ENCODE measurements at regions not wholly inside any gene's neighbourhood (a gene's known extent, or its start where the extent isn't known, plus 50 kb on each side); places are given as distances from the start of the nearest gene placed in this dataset.

DNA sequence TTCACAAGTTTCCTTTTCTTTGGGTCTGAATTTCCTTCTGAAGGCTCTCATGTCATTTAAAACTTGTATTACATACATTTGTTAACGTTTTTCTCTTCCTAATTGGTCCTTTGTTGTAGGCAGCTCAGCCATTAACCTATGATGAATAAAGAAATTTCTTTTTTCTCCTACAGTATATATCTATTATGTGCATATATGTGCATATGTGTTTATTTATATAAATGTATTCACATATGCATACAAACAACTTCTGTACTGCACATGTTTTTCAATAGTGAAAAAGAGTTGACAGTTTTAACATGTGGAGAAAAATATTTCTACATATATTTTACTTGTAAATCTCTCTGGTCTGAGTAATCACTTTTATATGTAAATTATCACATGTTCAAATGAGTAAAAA is 1674.9 kb upstream of the PCDH20 start:
- no peak overlapping the region for H3K27ac ChIP-seq
- TF ChIP-seq, protein P1, sequence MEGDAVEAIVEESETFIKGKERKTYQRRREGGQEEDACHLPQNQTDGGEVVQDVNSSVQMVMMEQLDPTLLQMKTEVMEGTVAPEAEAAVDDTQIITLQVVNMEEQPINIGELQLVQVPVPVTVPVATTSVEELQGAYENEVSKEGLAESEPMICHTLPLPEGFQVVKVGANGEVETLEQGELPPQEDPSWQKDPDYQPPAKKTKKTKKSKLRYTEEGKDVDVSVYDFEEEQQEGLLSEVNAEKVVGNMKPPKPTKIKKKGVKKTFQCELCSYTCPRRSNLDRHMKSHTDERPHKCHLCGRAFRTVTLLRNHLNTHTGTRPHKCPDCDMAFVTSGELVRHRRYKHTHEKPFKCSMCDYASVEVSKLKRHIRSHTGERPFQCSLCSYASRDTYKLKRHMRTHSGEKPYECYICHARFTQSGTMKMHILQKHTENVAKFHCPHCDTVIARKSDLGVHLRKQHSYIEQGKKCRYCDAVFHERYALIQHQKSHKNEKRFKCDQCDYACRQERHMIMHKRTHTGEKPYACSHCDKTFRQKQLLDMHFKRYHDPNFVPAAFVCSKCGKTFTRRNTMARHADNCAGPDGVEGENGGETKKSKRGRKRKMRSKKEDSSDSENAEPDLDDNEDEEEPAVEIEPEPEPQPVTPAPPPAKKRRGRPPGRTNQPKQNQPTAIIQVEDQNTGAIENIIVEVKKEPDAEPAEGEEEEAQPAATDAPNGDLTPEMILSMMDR (IDR thresholded peaks at IDR 0.05): no peak
- no peak for TF ChIP-seq ZFX (IDR thresholded peaks at IDR 0.05; ENCODE audit: borderline replicate concordance)

DNA sequence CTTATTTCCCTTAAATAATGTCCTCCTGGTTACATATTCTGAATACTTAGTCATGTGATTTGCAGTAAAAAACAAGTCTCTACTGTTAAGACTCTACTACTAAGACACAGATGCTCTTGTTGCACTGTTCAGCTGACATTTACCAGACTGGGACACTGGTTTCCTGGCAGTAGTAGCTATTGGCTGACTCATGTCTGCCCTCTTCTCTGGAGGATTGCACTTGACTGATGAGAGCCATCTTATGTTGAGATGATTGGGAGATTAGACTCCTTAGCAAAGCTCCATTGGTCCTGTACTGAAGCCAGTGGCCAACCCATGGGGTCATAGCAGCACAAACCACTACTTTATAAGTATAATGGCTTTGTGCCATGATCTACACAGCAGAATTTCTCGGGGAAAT is 1672.6 kb upstream of the PCDH20 start:
- no peak overlapping the region for H3K27ac ChIP-seq
- no peak for TF ChIP-seq ZFX (IDR thresholded peaks at IDR 0.05; ENCODE audit: borderline replicate concordance)
- TF ChIP-seq, protein P1 (IDR thresholded peaks at IDR 0.05): no peak

DNA sequence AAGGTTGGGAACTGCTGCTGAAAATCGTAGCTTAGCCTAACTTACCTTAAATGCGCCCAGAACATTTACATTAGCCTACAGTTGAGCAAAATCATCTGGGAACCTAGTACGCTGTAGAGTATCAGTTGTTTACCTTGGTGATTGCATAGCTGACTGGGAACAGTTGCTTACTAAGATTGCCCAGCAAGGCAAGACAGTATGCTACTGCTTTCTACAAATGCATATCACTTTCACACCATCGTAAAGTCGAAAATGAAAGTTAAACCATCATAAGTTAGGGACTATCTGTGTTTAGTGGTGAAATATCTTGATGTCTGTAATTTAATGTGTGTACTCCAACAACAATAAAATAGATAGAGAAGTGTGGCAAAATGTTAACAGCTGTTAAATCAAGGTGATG is 1670.6 kb upstream of the PCDH20 start:
- no peak overlapping the region for H3K27ac ChIP-seq
- no peak for TF ChIP-seq ZFX (IDR thresholded peaks at IDR 0.05; ENCODE audit: borderline replicate concordance)
- TF ChIP-seq, protein P1 (IDR thresholded peaks at IDR 0.05): no peak

DNA sequence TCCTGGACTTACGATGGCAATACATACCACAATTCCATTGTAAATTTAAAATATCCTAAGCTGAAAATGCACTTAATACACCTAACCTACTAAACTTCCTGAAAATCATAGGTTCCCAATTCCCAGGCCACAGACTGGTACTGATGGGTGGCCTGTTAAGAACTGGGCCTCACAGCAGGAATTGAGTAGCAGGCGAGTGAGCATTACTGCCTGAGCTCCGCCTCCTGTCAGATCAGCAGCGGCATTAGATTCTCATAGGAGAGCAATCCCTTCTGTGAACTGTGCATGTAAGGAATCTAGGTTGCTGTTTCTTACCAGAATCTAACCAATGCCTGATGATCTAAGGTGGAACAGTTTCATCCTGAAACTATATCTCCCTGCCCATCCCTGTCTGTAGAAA is 1670.2 kb upstream of the PCDH20 start:
- no peak for TF ChIP-seq ZFX (IDR thresholded peaks at IDR 0.05; ENCODE audit: borderline replicate concordance)
- TF ChIP-seq, protein P1 (IDR thresholded peaks at IDR 0.05): no peak
- H3K27ac ChIP-seq: no peak overlapping the region

DNA sequence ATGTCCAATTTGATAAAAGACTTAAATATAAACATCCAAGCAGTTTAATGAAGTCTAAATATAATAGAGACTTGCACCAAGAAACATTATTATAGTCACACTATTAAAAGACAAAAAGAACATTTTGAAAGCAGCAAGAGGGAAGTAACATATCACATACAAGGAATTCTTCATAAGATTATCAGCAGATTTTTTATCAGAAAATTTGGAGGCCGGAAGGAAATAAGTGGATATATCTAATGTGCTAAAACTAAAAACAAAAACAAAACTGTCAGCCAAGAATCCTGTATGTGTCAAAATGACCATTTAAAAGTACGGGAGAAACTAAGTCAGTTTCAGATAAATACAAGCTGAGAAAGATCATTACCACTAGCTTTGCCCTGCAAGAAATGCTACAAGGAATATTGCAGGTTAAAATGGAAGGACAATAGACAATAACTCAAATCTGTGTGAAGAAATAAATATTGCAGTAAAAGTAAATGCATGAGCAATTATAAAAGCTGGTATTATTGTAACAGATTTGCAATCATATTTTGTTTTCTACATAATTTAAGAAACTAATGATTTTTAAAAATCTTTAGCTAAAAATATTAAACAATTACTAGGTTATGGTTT is 1665.9 kb upstream of the PCDH20 start:
- TF ChIP-seq, protein P1 (IDR thresholded peaks at IDR 0.05): no peak
- TF ChIP-seq ZFX (IDR thresholded peaks at IDR 0.05; ENCODE audit: borderline replicate concordance): no peak
- no peak overlapping the region for H3K27ac ChIP-seq

DNA sequence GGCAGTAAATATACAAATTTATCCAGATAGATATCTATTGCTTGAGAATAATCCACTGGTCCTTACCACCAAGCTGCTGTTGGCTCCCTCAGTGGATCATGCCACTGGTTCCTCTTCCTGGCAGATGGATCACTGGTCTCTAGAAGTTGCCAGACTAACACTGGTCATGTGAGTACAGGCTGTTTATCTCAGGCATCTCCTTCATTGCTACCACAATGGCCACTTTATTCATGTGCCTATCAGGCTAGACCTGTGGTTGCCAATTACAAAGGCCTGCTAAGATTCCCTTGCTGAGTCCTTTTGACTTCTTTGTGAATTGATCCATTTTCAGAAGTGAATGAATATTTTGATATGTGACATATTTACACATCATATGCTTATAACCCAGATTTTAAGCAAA is 1659.5 kb upstream of the PCDH20 start:
- no peak for TF ChIP-seq ZFX (IDR thresholded peaks at IDR 0.05; ENCODE audit: borderline replicate concordance)
- TF ChIP-seq, protein P1 (IDR thresholded peaks at IDR 0.05): no peak
- H3K27ac ChIP-seq: no peak overlapping the region

DNA sequence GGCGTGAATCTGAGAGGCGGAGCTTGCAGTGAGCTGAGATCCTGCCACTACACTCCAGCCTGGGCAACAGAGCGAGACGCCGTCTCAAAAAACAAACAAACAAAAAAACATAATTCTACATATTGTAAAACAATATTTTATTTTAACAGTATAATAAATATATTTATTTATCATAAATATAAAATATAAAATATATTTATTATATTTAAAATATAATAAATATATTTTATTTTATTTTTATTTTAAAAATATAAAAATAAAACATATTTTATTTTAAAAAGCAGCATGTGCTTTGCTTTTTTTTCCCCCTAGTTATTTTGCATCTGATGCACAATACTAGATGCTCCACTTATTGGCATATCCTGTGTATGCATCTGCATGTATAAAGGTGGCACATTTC is 1634.6 kb upstream of the PCDH20 start:
- TF ChIP-seq, protein P1 (IDR thresholded peaks at IDR 0.05): no peak
- TF ChIP-seq ZFX (IDR thresholded peaks at IDR 0.05; ENCODE audit: borderline replicate concordance): no peak
- no peak overlapping the region for H3K27ac ChIP-seq

Data from 22Rv1 (cell line).